Ecto neural progenitor cell (in vitro differentiated cells): ENCODE measurements at regions not wholly inside any gene's neighbourhood (a gene's known extent, or its start where the extent isn't known, plus 50 kb on each side); places are given as distances from the start of the nearest gene placed in this dataset.
"Not testable (repeated sequence)": the region's sequence is repeated elsewhere in the genome, so short reads cannot be mapped to it uniquely, and the experiment has no call there.

Experiments
- DNase-seq: peaks from one replicate; pipeline ENCODE4 v3.0.0-alpha.2; 2018; ENCODE audit warnings: low spot score

DNA sequence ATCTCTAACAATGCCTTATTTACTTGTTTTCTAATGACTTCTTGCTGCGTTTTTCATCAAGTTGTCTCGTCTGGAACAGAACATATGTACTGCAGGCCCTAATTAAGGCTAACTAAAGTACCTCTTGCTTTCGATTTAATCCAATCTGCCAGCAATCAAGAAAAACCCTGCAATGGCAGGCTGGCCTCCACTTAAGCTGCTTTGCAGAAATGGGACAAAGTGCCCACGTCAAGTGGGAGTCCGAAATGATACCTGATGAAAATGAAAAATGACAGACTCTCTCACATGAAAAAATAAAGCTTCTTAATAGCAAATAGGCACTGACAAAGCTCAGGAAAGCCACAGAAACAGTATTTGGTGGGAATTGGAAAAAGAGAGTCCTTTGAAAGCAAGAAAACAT lies 1454.7 kb downstream of the FAM181B start:
- DNase-seq = no peak

DNA sequence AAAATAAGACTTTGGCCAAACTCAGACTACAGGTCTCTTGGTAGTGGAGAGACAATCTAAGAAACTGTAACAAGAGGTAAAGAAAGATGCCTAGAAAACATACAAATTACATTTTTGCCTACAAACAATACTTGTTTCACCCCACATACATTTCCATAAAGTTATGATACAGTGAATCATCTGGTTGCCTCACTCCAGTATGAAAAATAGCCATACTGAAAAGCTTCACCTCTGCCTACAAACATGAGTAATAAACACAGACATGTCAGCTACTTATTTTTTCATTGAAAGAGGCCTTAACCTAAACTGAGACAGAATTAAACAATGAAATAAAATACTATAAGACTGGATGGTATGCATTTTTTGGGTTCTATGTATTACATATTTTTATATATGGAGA lies 1463.0 kb downstream of the FAM181B start:
- no peak for DNase-seq

DNA sequence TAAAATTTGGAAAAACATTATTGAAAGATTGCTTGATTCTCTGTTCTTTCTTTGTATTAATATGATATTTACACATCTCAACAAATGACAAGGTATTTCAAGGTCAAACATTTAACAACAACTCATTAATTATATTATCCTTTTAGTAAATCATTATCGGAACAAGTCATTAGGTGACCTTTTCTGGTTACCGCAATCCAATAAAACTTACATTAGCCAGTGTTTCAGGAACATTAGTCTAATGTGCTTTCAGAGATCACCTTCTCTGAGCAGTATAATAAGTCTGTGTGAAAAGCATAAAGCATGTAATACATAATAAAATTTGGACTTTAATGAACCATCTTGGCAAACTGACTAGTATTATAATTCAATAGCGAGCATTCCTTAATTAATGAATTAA lies 1466.4 kb downstream of the FAM181B start:
- DNase-seq = no peak

DNA sequence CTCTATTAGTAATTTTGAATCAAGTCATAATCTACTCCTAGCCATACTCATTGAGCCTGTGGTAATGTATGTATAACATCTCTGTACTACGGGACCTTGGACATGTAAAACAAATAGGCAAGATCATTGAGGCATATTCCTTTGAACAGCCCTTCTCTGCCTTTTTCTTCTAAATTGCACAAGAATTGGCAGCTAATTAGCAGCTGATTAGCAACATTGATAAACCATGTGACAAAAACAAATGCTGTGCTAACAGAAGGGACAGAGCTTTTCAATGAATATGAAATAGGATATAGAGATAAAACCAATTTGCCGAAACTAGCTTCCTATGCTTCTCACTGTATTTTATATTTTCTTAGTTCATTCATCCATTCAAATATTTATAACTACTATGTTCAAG lies 1474.2 kb downstream of the FAM181B start:
- no peak for DNase-seq

DNA sequence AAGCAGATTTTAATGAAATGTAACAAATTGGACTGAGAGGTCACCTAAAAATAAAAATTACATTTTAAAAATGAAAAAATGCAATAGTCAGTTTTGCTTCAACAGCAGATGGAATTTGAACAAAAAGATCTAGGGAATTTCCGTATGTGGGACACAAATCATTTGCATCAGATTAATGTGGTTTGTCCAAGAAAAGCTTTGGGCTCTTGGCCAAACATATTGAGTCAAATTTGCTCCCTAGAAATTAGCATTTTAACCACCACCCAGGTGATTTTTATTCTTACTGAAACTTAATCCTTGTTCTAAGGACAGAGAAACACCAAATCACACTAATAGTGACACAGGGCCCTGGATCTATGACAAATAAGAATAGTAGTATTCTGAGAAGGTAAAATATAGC lies 1477.8 kb downstream of the FAM181B start:
- DNase-seq = no peak

DNA sequence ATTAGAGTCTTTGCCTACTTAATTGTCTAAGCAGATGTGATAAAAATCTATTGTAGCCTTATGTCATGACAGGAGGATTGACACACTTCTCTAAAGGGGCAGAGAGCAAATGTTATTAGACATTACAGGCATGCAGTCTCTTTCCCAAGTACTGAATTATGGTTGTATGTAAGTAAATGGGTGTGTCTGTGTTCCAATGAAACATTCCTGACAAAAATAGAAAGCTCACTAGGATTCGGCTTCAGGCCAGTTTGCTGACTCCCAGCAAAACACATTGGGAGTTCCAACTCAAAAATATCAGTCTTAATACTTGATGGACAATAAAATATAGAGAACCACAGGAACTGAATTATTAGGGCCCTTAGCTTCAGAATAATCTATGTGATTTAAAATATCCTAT lies 1480.4 kb downstream of the FAM181B start:
- DNase-seq = no peak

DNA sequence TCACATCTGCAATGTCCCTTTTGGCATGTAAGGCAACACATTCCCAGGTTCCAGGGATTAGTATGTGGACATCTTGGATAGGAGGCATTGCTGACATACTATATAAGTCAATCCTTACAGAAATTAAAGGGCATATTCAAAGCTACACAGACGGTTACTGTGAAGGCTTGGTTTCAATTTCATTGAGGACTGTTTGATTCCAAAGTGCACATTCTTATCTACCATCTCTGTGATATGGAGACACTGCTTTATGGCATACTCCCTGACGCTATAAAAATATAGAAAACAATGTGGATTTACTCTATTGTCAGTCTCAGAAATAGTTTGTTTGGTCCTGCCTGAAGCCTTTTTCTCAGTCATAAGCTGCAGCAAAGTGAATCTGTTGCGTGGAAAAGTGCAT lies 1486.7 kb downstream of the FAM181B start:
- no peak for DNase-seq

DNA sequence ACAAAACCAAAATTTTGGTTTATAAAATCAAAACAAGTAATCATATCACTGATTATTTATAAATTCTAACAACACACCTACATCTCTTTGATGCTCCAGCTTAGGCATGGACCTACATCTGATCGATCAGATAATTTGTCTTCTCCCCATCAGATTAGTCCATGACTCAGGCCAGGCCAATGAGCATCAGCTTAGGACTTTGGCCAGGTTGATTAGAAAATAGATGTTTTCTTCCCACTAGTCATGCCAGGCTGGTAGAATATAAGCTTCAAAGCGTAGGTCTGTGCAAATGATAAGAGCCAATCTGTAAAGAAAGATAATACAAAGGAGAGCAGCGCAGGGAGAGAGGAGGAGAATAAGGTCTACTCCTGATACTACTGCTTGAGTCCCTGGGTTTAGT lies 1487.9 kb downstream of the FAM181B start:
- no peak for DNase-seq

DNA sequence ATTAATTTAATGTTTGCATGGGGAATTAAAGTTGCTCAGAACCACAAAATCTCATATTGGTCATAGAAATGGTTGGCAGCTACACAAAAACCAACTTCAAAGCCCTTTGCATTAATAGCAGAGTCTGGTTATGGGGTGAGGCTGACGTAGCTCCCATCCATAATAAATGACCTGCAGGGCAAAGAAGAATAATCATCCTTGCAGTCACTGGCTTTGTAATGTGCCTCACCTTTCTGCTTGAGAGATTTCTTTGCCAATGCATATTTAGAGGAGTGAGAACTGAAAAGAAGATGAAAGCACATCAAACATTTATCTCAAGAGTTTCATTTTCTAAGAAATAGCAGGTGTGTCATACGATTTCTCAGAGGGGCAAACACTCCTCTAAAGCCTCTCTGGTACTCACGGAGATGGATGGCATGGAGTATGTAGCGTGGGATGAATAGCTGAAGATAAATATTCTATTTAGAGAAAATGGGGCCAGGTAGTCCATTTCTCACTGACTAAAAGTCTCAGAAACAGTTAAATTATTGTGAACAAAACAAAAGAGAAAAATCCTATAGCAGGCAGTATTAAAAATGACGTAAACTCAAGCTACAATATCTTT lies 1491.9 kb downstream of the FAM181B start:
- no peak for DNase-seq

DNA sequence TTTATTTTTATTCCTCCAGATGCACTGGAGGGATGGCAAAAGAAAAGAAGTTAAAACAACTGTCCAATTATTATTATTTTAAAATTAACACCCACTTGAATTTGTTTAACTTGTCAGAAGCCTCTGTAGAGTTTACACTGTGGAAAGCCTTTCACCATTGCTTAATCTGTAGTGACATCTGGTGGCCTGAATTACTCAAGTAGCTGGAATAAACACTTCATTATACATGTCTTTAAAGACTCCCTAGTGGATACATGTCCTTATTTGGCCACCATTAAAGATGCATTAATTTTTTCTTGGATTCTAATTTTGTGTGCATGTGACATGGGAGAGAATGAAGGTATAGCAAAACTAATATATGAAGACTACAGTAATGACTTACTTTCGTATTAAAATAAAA lies 1496.5 kb downstream of the FAM181B start:
- no peak for DNase-seq

DNA sequence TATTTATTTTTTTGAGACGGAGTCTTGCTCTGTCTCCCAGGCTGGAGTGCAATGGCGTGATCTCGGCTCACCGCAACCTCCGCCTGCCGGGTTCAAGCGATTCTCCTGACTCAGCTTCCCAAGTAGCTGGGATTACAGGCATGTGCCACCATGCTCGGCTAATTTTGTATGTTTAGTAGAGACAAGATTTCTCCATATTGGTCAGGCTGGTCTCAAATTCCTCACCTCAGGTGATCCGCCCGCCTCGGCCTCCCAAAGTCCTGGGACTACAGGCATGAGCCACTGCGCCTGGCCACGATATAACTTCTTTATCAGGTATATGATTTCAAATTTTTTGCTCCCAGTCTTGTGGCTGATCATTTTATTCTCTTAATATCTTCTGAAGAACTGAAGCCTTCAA lies 1506.3 kb downstream of the FAM181B start:
- DNase-seq = not testable (repeated sequence)

DNA sequence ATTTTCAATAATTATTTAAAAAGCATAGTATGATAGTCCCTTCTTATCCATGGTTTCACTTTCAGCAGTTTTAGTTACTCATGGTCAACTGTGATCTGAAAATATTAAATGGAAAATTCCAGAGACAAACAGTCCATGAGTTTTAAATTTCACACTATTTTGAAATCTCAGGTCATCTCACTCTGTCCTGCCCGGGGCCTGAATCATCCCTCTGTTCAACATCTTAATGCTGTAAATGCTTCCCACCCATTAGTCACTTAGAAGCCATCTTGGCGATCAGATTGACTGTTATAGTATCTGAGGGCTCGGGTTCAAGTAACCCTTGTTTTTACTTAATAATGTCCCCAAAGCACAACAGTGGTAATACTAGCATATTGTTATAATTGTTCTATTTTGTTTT lies 1509.3 kb downstream of the FAM181B start:
- DNase-seq = no peak

DNA sequence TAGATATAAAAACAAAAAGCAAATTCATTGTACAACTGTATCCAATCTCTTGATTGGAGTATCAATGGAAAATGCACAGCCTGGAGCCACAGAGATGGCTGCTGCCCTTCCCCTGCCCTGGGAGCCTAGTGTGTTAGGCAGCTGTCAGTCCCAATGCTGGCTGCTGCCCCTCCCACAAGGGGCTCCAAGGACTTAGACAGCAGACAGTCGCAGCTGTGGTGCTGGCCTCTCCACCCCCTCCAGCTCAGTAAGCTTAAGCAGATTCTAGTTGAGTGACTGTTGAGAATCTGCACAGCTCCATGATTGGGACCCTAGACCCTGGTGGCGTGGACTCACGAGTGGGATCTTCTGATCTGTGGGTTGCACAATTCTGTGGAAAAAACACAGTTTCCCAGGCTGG lies 1511.2 kb downstream of the FAM181B start:
- DNase-seq = peak; percentile 46

DNA sequence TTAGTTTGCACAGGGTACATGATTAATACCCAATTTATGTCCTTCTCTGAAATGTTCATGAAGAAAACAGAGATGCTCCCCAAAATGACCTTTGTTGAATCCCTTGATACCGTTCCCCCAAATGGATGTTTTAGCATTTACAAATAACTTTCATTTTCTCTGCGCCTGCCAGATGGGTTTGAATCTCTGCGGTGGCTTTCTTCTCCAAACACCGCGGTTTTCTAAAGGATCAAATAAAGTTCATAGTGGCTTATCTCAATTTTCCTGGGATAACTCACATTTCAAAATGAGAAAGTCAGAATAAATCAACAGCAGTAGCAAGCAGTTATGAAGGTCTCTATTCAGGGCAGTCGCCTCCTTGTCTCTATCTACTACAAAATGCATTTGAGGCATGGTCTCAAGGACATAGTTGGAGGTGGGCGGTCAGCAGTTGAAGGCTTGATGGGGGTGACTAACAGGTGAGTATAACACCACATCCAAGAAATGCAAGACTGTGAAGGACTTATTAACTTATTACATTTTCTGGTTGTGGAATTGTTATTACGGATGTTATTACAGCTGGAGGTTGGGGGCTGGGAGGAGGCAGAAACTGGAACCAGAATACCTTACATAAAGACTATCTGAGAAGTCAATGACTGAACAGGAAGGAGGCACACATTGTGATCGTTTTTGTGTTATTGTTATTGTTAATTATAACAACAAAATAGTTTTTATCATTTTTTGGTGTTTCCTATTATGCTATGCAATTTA lies 1513.3 kb downstream of the FAM181B start:
- DNase-seq = no peak

DNA sequence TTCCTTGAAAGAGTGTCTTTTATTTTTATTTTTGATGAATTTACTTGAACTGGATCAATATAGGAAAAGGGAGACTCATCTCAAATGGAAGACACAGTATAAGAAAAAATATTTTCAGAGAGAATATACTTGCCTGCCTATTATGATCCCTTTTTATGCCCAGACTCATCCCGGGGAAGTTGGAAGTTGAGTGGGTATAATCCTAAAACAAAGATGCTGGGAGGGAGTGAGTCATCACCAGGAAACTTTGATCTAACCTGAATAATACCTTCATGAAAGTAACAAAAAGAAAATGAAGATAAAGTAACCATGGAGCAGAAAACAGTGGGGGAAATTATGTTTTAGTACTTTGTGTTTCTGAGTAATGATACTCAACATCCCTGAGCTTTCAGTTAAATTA lies 1514.0 kb downstream of the FAM181B start:
- no peak for DNase-seq

DNA sequence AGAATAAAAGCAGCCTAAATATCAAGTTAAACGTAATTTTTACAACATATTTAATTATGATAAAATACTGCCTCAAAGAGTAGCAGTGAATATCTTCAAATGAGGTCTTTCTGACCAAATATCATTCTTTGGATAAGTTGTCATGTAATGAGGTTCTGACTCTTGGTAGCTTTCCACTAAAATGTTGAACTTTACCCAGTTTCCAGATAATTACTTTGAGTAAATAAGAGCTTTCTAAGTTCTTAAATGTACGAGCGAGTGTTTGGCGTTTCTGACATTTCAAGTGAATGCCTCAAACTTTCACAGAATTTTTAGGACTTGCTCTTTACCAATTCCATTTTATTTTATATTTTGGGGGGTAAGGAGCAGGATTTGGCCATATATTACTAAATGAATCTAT lies 1515.2 kb downstream of the FAM181B start:
- DNase-seq = no peak

DNA sequence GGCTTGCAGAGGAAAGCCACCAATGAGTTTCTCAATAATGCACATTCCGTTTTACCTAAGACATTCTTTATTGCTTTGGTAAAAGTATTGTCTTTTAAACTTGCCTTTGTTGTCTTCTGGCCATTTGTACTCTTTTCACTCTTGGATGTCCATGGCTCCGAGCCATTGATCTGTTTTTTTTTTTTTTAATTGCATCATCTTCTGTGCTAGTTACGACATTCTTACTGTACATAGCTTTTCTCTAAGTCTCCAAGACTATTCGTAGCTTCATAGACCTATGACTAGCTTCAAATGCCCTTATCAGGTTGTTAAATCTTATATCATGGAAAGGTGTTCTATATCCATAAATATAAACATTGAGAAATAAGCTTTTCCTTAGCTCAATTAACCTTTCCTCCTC lies 1522.6 kb downstream of the FAM181B start:
- no peak for DNase-seq

DNA sequence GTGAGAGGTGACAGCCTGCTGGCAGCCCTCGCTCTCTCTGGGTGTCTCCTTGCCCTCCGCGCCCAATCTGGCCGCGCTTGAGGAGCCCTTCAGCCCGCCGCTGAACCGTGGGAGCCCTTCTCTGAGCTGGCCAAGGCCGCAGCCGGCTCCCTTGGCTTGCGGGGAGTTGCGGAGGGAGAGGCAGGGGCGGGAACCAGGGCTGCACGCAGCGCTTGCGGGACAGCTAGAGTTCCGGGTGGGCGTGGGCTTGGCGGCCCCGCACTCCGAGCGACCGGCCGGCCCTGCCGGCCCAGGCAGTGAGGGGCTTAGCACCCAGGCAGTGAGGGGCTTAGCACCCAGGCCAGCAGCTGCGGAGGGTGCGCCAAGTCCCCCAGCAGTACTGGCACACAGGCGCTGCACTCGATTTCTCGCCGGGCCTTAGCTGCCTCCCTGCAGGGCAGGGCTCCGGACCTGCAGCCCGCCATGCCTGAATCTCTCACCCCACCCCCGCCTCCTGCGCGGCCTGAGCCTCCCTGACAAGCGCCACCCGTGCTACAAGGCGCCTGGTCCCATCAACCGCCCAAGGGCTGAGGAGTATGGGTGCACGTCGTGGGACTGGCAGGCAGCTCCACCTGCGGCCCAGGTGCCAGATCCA lies 1526.1 kb downstream of the FAM181B start:
- DNase-seq = no peak

DNA sequence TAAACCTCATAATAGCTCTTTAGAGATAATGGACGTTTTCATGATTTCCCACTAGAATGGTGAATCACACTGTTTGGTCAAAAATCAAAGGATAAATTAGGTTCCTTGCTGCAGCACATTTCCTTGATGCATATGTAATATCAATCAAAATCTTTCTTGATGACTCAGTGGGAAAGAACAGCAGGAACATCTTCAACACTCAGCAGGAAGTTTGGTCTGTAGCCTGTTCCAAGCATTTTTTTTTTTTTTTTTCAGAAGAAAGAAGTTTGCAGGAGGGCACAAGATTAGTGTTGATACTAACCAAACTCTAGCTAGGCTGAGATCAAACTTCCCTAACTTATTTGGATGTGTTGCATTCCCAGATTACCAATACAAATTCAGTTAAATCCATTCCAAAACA lies 1529.8 kb downstream of the FAM181B start:
- DNase-seq = no peak

DNA sequence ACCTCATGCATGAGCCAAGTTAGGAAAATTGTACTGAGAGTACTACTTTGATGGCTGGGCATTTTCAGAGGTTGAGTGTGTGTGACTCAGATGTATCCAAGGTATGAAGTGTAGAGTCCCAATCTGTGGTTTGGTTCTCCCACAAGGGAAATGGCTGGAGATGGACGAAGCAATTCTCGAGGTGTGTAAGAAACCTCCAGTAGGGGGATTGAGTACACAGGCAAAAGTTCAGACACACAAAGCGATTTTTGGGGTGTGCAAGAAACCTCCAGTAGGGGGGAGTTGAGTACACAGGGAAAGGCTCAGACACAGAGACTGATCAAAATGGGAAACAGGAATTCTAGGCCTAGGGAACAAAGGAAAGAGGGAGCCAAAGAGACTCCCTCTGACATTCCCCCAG lies 1536.3 kb downstream of the FAM181B start:
- no peak for DNase-seq

DNA sequence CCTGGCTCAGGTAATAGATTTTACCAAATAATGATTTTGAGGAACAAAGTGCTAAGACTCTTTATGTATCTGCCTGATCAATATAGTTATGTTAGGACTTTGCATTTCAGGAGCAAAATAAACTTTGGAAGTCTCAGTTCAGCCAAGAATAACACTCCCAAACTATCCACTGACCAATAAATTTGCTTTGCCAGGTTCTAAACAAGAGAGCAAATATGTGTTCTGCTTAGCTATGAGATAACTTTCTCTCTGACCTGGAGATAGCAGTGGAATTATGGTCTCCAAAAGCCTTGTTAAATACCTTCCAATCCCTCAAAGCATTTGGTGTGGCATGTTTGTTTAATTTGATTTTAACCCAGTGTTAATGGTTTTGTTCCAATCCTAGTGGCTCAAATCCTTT lies 1541.1 kb downstream of the FAM181B start:
- DNase-seq = no peak

DNA sequence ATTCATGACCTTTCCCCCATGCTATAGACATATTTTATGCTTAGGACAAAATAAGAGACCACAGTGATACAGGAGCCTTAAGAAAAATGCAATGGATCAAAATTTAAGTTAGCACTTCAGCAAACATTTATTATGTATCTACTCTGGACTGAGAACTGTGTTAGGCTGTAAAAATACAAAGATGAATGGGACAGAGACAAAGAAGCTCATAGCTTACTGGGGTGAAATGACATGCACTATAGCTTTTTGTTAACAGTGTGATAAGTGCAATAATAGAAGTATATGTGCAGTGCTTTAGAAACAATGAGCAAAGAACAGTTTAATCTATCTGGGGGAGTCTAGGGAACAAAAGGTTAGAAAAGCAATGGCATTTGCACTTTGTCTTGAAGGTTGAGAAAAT lies 1543.1 kb downstream of the FAM181B start:
- DNase-seq = no peak

DNA sequence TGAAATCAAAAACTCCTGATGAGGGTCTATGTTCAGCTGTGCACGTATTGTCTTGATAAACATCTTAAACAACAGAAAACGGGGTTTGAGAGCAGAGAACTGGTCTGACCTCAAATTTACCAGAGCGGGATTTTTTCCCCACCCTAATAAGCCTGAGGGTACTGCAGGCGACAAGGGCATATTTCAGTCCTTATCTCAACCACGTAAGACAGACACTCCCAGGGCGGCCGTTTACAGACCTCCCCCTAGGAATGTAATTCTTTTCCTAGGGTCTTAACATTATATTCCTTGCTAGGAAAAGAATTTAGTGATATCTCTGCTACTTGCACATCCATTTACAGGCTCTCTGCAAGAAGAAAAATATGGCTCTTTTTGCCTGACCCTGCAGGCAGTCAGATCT lies 1546.6 kb downstream of the FAM181B start:
- DNase-seq = not testable (repeated sequence)
